ENCODE measurements at regions not wholly inside any gene's neighbourhood (a gene's known extent, or its start where the extent isn't known, plus 50 kb on each side); places are given as distances from the start of the nearest gene placed in this dataset.

DNA sequence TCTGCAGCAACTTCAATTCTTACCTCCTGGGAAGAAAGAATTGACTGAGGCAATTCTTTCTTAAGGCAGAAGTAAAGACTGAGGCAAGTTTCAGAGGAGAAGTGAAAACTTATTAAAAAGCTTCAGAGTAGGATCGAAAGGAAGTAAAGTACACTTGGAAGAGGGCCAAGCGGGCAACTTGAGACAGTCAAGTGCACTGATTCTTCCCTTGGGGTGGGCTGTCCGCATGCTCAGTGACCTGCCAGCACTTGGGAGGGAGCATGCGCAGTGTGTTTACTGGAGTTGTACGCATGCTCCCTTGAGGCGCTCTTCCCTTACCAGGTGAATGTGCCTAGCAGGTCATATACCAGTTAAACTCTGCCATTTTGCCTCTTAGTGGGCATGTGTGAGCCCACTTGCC, 55.3 kb upstream of the NBPF3 start:
- TF ChIP-seq, protein P1, sequence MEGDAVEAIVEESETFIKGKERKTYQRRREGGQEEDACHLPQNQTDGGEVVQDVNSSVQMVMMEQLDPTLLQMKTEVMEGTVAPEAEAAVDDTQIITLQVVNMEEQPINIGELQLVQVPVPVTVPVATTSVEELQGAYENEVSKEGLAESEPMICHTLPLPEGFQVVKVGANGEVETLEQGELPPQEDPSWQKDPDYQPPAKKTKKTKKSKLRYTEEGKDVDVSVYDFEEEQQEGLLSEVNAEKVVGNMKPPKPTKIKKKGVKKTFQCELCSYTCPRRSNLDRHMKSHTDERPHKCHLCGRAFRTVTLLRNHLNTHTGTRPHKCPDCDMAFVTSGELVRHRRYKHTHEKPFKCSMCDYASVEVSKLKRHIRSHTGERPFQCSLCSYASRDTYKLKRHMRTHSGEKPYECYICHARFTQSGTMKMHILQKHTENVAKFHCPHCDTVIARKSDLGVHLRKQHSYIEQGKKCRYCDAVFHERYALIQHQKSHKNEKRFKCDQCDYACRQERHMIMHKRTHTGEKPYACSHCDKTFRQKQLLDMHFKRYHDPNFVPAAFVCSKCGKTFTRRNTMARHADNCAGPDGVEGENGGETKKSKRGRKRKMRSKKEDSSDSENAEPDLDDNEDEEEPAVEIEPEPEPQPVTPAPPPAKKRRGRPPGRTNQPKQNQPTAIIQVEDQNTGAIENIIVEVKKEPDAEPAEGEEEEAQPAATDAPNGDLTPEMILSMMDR (IDR thresholded peaks at IDR 0.05; ENCODE audit: insufficient read depth, low read length), result no peak
- TF ChIP-seq POLR2AphosphoS5 (IDR thresholded peaks at IDR 0.05; ENCODE audit: low read depth), result no peak
